NT2/D1 (cell line): ENCODE measurements at regions not wholly inside any gene's neighbourhood (a gene's known extent, or its start where the extent isn't known, plus 50 kb on each side); places are given as distances from the start of the nearest gene placed in this dataset.

Experiments
- YY1 ChIP-seq: IDR thresholded peaks from 2 replicates; pipeline ENCODE4 v1.6.1; 2011; ENCODE audit not compliant: insufficient read length, insufficient read depth
- ZNF274 ChIP-seq: IDR thresholded peaks from 2 replicates; pipeline ENCODE4 v1.6.1; 2011; ENCODE audit warnings: mild to moderate bottlenecking, low read depth, low read length

DNA sequence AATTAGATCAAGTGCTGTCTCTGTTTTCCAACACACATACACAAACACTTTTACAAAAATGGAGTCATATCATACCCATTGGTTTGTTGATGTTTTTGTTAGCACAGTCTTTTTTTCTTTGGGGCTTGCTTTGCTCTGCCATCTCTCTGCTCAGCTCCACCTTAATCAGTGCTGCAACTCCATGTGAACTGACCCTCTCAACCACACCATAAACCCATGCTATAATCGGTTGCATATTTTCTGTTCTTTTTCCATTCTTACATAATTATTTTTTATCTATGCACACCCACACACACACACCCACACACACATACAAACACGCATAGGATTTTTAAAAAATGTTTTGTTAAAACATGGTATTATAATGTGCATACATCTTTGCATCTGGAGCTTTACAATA, 91.0 kb upstream of the CDH13 start:
- TF ChIP-seq YY1 (no peak), ZNF274 (no peak)
